Gastrocnemius medialis (tissue), 4 donors: ENCODE measurements at regions not wholly inside any gene's neighbourhood (a gene's known extent, or its start where the extent isn't known, plus 50 kb on each side); places are given as distances from the start of the nearest gene placed in this dataset.

Source experiments
- ATAC-seq, 2 donors: fragments of 150-250 bp; one replicate each; pipeline ENCODE4 v1.9.1; 2016
- DNase-seq, 2 donors: peaks; one replicate each; pipeline ENCODE4 v3.0.0-alpha.2; 2019
- H3K27ac ChIP-seq, 4 donors: fragments of 200-600 bp; sonication (generic); 1 replicate in 1 of 4; 2 replicates in 3 of 4; pipeline ENCODE4 v1.5.1; 2016 to 2018; ENCODE audit warnings: mild to moderate bottlenecking in 2 of 4, moderate library complexity in 1 of 4
- H3K27me3 ChIP-seq, 3 donors: fragments of 200-600 bp; sonication (generic) in 2 of 3; 1 replicate in 1 of 3; 2 replicates in 2 of 3; pipeline versions ENCODE4 v1.5.1 to v1.6.0; 2016 to 2019; ENCODE audit warnings: mild to moderate bottlenecking in 1 of 3, moderate library complexity in 1 of 3
- H3K36me3 ChIP-seq, 2 donors: fragments of 200-600 bp; sonication (generic) in 1 of 2; one replicate each; pipeline ENCODE4 v1.5.1; 2017 to 2018
- H3K4me1 ChIP-seq, 2 donors: fragments of 200-600 bp; sonication (generic) in 1 of 2; one replicate each; pipeline ENCODE4 v1.5.1; 2016 to 2017; ENCODE audit warnings: mild to moderate bottlenecking in 2 of 2
- H3K4me3 ChIP-seq, 4 donors: fragments of 200-600 bp; sonication (generic) in 3 of 4; 1 replicate in 1 of 4; 2 replicates in 3 of 4; pipeline ENCODE4 v1.5.1; 2016 to 2019; ENCODE audit warnings: mild to moderate bottlenecking in 2 of 4
- H3K9me3 ChIP-seq, 3 donors: fragments of 200-600 bp; sonication (generic) in 2 of 3; 1 replicate in 1 of 3; 2 replicates in 2 of 3; pipeline ENCODE4 v1.5.1; 2016 to 2019
- POLR2A ChIP-seq, 2 donors: fragments of 450-650 bp; IDR thresholded peaks; one replicate each; pipeline ENCODE4 v1.6.1; 2017; ENCODE audit warnings: antibody characterized with exemption in 2 of 2, mild to moderate bottlenecking in 2 of 2, moderate library complexity in 2 of 2
- in situ Hi-C, 4 donors: fragments of 200-750 bp; cut with MboI; loops; one replicate each; pipeline versions ENCODE4 v1.15.0 to v1.8.0; 2017; ENCODE audit warnings: low sequenced_read_pairs in 4 of 4
- intact Hi-C: fragments of 100-400 bp; cut with DNase I; formaldehyde crosslinking; loops from one replicate; pipeline ENCODE4 v1.15.1; 2023; ENCODE audit warnings: low total_unique reads
- TF ChIP-seq, protein P1 (sequence below), 5 experiments: fragments of 450-650 bp in 3 of 5; fragments of 200-600 bp in 2 of 5; sonication (generic) in 2 of 5; IDR thresholded peaks in 4 of 5; conservative IDR thresholded peaks in 1 of 5; 1 replicate in 4 of 5; 2 replicates in 1 of 5; pipeline ENCODE4 v1.5.1; 2016 to 2019; ENCODE audit warnings: antibody characterized with exemption in 5 of 5, mild to moderate bottlenecking in 3 of 5, moderate library complexity in 3 of 5

DNA sequence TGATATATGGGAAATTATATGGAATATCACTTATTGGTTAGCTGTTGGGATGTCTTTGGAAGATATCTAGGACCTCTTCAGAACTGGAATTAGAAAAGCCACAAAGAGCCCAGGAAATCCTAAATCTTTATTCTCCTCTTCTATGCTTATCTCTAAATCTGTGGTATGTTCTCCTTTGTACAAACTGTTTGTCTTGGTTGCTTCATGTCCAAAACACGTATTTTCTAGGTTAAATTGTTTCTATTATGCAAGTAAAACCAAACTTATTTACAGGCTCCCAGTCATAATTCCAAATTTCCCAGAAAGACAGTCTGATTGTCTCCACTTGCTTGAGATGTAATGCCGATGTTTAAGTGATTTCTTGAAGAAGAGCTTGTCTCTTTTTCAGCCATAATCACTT lies 650.9 kb downstream of the CDH11 start:
- no peak for TF ChIP-seq POLR2A (IDR thresholded peaks at IDR 0.05)
- TF ChIP-seq, protein P1, sequence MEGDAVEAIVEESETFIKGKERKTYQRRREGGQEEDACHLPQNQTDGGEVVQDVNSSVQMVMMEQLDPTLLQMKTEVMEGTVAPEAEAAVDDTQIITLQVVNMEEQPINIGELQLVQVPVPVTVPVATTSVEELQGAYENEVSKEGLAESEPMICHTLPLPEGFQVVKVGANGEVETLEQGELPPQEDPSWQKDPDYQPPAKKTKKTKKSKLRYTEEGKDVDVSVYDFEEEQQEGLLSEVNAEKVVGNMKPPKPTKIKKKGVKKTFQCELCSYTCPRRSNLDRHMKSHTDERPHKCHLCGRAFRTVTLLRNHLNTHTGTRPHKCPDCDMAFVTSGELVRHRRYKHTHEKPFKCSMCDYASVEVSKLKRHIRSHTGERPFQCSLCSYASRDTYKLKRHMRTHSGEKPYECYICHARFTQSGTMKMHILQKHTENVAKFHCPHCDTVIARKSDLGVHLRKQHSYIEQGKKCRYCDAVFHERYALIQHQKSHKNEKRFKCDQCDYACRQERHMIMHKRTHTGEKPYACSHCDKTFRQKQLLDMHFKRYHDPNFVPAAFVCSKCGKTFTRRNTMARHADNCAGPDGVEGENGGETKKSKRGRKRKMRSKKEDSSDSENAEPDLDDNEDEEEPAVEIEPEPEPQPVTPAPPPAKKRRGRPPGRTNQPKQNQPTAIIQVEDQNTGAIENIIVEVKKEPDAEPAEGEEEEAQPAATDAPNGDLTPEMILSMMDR (IDR thresholded peaks at IDR 0.05 in 4 of 5, conservative IDR thresholded peaks at IDR 0.05 in 1 of 5): no peak
- H3K27me3 ChIP-seq: no peaks in the 10 kb centered on the region
- no peak overlapping the region for H3K27ac ChIP-seq
- ATAC-seq (no peak), DNase-seq (no peak)
- H3K4me3 ChIP-seq: no peak overlapping the region
- in situ Hi-C loops (no loop called here), intact Hi-C loops (loop anchor here (10.0 kb wide), 1 partner anchor 306 kb away; no protein-coding TSS in a partner anchor)
- H3K36me3 ChIP-seq: no peaks in the 10 kb centered on the region
- H3K9me3 ChIP-seq: no peaks in the 10 kb centered on the region
- H3K4me1 ChIP-seq: peaks cover 14 to 19% of the 10 kb centered on the region in 2 donors

DNA sequence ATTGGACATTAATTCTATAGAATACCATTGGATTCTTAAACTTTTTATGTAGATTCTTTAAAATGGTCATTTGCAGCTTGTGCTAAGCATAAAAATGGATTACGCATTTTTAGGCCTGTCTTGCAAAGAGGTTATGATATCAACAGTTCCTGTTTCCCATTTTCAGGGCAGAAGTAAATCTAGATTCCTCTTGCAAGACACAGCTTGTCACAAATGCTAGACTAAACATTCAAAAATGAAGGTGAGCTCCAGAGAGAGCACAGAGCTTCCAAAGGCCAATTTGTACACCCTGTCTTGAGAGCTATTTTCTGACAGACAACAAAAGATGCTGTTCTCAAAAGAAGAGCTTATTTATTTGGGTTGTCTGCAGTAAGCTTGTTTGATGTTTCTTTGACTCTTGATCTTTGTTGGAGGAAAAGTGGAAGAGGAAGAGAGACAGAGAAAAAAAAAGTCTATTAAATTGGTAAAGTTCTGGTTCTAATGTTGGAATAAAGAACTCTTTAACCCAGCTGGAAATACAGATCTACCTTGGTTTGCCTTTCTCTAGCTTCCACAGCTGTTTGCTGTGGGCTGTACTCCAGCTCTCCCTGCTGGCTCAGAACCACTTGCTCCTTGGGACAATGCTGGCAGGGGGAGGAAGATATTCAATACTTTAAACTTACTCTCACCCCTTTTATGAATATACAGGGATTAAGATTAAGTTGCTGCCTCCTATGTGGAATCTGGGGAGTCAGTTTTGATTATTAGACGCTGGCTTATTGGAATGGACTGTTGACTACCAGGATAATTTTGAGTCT lies 651.8 kb downstream of the CDH11 start:
- H3K36me3 ChIP-seq: no peaks in the 10 kb centered on the region
- intact Hi-C loops (loop anchor here (10.0 kb wide), 1 partner anchor 305 kb away; no protein-coding TSS in a partner anchor), in situ Hi-C loops (no loop called here)
- H3K27me3 ChIP-seq: no peaks in the 10 kb centered on the region
- H3K4me1 ChIP-seq: peaks cover 13% of the 10 kb centered on the region in 2 donors
- no peak overlapping the region for H3K4me3 ChIP-seq
- no peak for TF ChIP-seq POLR2A (IDR thresholded peaks at IDR 0.05)
- TF ChIP-seq, protein P1 (IDR thresholded peaks at IDR 0.05 in 4 of 5, conservative IDR thresholded peaks at IDR 0.05 in 1 of 5): no peak
- ATAC-seq: peak; percentile 76 to 83
- H3K9me3 ChIP-seq: no peaks in the 10 kb centered on the region
- DNase-seq: peak; percentile 5 to 37
- H3K27ac ChIP-seq: no peak overlapping the region

DNA sequence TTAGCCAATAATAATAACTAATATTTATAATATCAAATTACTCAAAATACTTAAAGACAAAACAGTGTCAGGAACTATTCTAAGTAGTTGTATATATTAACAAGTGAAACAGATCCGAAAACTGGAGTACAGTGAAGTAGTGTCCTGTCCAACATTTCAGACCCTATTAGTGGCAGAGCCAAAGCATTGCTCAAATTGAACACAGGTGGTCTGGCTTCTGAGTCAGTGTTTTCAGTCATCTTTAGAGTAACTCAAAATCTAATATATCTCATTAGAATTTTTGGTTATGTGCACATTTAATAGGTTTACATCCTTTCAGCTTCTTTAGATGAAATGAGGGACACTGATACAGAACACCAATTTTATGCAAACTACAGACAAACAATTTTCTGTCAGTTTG lies 652.5 kb downstream of the CDH11 start:
- H3K4me3 ChIP-seq: no peak overlapping the region
- in situ Hi-C loops: no loop called here
- H3K27me3 ChIP-seq: no peaks in the 10 kb centered on the region
- ATAC-seq: no peak
- H3K9me3 ChIP-seq: no peaks in the 10 kb centered on the region
- H3K4me1 ChIP-seq: peaks cover 11 to 13% of the 10 kb centered on the region in 2 donors
- no peak for DNase-seq
- no peaks in the 10 kb centered on the region for H3K36me3 ChIP-seq
- intact Hi-C loops: no loop called here
- TF ChIP-seq POLR2A (IDR thresholded peaks at IDR 0.05): no peak
- TF ChIP-seq, protein P1 (IDR thresholded peaks at IDR 0.05 in 4 of 5, conservative IDR thresholded peaks at IDR 0.05 in 1 of 5): no peak
- no peak overlapping the region for H3K27ac ChIP-seq

DNA sequence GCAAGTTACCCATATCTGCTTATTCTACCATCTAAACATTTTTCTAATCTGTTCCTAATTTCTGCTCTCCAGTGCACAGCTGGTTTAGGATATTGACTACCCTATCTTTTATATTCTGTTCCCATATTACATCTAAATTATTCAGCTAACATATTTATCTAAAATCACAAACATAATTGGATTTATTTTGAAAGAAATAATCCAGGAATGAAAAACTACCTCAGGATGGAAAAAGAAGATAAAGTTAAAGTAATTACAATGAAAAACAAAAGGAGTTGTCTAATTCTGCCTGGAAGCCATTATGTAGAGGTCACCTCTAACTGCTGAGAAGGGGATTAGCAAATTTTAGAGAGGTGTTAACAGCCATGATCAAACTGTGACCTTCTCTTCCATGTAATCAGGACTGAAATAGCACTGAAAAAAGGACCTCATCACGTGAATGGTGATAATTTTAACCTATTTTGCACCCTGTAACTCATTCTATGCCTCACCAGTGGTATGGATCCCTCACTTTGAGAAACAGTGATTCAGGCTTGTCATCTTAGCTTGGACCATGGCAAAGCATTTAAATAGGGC lies 653.3 kb downstream of the CDH11 start:
- ATAC-seq (no peak), DNase-seq (no peak)
- Histone ChIP-seq H3K27me3 (no peaks in the 10 kb centered on the region), H3K27ac (no peak overlapping the region), H3K9me3 (no peaks in the 10 kb centered on the region), H3K4me1 (peaks cover 7 to 13% of the 10 kb centered on the region in 2 donors), H3K36me3 (no peaks in the 10 kb centered on the region), H3K4me3 (no peak overlapping the region)
- no peak for TF ChIP-seq POLR2A (IDR thresholded peaks at IDR 0.05)
- TF ChIP-seq, protein P1 (IDR thresholded peaks at IDR 0.05 in 4 of 5, conservative IDR thresholded peaks at IDR 0.05 in 1 of 5): no peak
- in situ Hi-C loops (no loop called here), intact Hi-C loops (no loop called here)
